Kidney tubule cell (primary cell): ENCODE measurements at regions not wholly inside any gene's neighbourhood (a gene's known extent, or its start where the extent isn't known, plus 50 kb on each side); places are given as distances from the start of the nearest gene placed in this dataset.

Experiments
- DNase-seq: peaks from one replicate; pipeline ENCODE4 v3.0.0-alpha.2; 2018; ENCODE audit warnings: low spot score

DNA sequence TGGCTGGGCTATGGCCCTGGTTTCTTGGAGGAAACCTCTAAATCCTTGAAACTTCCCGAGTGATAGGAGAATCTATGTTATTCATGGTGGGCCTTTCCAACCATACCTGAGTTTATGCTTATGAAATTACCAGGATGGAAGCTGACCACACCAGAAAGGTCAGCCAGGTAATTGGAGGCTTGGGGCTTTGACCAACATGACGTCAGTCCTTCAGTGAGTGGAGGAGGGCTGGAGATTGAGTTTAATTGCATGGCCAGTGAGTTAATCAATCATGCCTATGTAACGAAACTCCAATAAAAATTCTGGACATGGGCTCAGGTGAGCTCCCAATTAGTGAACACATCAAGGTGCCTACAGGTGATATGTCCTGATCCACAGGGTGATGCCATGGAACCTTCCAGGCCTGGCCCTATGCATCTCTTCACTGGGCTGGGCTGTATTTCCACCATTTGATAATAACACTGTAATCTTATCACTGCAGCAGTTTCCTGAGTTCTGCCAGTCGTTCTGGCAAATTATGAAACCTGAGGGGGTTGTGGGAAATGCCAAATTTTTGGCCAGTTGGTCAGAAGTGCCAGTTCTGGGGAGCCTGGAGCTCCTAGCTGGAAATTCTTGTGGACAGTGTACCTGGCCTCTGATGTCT lies 106.5 kb downstream of the CDH26 start:
- no peak for DNase-seq

DNA sequence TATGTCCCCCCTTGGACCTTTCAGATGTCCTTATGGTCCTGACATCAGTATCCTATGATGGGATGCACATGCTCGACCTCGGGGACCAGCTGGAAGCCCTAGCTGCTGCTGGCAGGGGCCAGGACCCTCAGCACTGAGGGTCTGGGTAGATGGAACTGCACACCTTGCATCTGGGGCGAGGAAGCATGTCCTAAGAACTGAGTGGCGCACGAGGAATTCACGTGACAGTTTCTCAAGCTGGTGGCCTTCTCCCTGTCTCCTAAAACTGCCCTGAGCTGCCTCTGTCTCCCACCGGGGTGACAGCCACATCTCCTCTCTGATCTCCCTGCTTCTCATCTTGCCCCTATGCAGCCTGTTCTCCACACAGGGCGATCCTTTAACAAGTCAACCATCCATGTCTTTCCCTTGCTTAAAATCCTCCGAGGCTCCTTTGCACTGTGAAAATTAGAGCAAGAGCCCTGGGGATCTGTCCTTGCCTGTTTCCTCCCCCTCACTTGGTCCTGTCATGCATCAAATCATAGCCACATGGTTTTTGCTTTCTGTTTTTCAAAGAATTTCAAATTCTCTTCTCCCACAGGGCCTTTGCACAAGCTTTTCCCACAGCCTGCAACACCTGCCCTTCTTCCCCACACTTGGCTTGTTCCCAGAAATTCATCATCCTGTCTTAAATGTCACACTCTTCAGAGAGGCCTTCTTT lies 107.7 kb downstream of the CDH26 start:
- no peak for DNase-seq

DNA sequence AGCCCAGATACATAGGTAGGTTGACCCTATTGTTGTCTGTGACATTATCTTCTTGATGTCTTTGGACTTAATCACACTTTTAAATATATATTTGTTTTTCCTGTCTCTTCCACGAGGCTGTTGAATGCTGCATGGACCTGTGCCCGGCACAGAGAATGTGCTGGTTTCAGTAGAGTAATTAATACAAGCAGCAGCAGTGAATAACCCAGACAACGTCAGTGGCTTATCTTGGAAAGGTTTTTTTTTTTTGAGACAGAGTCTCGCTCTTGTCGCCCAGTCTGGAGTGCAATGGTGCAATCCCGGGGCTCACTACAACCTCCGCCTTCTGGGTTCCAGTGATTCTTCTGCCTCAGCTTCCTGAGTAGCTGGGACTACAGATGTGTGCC lies 108.2 kb downstream of the CDH26 start:
- DNase-seq, result no peak

DNA sequence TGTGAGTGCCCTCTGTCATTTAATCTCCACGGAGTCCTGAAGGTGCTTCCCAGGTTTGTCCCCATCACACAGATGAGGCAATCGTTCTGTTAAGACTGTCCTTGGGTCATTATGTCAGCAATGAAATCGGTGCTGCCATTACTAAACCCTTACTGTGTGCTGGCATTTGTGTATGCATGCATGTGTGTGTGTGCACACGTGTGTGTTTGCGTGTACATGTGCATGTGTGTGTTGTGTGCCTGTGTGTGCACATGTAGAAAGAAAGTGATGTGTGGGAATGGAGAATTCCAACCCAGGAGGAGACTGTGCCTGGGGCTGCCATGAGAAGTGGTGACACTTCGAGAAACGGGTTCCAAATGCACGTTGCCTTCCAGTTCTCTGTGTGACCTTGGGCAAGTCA lies 110.3 kb downstream of the CDH26 start:
- no peak for DNase-seq

DNA sequence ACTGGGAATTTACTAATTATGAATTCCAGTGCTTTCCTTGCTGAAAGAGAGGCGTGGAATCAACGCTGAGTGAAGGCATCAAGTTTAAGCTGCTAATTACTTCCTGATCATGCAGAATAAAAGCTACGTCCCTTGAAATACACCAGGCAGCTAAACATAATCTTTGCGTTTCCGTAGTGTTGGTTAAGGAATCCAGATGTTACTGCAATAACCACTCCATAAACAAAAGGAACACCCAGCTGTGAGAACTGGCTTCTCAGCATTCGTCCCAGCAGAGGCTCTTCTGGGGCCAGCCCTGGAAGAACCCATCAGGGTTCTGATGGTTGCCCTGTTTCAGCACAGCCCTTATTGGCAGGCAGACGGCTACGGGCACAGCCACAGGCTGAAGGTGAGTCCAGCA lies 111.4 kb downstream of the CDH26 start:
- DNase-seq, result no peak

DNA sequence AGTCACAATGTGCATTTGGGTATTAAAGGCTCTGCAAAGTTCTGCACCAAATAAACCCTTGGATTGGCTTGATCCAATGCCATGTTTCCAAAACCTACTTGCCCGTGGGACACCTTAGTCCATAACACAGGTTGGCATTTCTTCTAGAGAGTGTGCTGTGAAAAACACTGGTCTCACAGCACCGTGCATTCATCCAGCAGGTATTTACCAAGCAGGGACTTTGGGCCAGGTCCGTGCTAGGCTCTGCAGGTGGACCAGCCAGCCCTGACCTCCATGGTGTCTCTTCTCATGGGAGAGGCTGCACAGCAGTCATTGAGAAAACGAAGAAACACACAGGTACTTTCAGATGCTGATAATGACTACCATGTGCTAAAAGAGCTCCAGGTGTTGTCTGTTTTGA lies 112.6 kb downstream of the CDH26 start:
- DNase-seq, result no peak

DNA sequence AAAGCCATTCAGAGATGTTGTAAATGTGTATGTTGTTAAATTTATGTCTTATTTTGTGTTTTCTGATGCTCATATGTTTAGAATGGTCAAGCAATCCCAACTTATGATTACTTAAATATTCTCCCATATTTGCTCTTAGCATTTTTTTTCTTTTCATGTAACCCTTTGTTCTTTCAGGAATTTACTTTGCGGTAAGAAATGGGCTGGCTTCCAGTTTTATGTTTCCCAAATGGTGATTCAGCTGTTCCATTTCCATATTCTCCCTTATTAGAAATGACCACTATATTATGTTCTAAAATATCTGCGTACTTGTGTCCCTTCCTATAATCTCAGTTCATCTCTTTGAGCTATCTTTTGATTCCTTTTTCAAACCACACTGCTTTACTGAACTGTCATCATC lies 113.7 kb downstream of the CDH26 start:
- no peak for DNase-seq

DNA sequence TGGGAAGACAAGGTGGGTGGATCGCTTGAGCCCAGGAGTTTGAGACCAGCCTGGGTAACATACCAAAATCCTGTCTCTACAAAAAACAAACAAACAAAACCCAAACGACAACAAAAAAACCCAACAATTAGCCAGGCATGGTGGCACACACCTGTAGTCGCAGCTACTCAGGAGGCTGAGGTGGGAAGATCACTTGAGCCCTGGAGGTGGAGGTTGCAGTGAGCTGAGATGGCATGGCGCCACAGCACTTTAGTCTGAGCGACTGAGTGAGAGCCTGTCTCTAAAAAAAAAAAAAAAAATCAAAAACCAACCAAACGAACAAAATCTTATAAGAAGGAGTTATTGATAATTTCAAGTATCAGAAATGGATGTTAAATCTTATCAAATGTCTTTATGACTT lies 114.9 kb downstream of the CDH26 start:
- no peak for DNase-seq

DNA sequence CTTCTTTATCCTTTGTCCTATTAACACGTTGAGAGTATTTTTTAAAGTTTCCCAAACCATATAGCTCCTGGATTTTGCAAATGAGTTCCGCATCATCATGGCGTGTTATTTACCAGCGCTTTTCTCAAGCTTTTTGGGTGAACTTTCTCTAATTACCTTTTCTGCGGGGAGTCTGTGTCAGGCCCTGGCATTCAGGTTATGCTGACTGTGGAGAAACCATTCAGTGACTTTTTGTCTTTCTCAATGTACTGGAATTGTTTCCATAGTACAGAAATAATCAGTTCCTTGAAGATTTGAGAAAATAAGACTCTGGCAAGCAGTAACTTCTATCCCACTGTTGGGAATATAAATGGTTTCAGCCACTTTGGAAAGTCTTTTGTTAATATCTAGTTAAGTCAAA lies 115.3 kb downstream of the CDH26 start:
- no peak for DNase-seq

DNA sequence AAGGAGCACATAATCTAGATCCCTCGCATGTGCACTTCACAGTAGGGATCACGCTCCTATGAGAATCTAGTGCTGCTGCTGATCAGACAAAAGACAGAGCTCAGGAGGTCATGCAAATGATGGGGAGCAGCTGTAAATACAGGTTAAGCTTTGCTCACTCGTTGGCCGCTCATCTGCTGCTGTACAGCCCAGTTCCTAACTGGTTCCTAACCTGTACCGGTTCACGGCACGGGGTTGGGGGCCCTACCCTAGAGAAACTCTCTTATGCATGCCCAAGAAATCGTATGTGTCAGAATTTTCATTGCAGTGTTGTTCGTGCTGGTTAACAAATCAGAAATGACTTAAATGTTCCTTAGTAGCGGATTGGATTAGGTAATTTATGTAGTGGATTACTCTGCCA lies 116.1 kb downstream of the CDH26 start:
- DNase-seq, result no peak

DNA sequence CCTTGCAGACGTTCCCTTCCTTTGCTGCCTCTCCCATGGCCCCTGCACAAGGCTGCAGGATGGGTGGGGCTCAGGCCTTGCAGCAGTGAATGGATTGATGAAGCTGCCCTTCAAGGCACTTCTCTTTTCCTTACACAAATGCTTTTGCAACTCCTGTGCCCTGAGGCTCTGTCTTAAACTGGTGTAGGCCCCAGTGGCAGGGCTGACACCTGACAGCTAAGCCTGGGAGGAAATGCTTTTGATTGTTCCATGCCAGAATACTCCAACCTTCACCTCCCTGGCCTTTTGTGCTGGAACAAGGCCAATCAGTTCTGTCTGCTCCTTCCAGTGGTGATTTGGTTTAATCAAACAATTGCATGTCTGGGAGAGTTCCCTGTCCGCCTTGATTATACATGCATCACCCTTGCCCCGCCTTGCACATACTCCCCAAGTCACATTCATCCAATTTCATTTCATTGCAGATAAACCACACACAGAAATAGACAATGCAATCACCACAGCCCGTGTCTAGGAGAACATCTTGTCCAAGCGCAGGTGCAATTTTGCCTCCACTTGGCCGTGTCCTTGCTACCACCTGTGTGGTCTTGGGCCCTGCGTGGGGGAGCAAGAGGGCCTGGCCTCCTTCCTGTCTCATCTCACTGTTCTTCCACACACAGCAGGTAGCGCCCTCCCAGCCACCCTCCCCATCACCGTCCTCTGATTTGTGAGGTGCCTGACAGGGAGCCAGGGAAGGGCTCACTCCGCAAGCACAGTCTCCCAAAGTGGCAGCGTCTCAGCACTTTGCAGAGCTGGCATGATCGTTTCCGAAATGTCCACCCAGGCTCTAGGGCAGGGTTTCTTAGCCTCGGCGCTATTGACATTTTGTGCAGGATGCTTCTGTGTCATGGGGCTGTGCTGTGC lies 120.4 kb downstream of the CDH26 start:
- DNase-seq, result no peak

DNA sequence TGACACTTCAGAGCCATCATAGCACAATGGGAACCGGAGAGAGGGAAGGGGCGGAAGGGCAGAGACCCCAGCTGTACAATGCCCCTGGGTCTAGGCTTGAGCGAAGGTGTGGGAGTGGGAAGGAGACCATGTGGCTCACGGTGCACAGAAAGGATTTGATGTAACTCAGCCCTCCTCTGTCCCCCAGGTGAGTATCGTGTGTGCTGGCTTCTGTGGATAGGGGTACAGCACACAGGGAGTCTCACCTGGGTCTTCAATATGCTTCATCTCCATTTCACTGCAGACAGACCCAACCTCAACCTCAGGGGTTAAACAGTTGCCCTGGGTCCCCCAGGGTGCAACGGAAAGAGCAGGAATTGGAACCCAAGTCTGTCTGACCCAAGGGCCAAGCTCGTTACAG lies 122.2 kb downstream of the CDH26 start:
- no peak for DNase-seq

DNA sequence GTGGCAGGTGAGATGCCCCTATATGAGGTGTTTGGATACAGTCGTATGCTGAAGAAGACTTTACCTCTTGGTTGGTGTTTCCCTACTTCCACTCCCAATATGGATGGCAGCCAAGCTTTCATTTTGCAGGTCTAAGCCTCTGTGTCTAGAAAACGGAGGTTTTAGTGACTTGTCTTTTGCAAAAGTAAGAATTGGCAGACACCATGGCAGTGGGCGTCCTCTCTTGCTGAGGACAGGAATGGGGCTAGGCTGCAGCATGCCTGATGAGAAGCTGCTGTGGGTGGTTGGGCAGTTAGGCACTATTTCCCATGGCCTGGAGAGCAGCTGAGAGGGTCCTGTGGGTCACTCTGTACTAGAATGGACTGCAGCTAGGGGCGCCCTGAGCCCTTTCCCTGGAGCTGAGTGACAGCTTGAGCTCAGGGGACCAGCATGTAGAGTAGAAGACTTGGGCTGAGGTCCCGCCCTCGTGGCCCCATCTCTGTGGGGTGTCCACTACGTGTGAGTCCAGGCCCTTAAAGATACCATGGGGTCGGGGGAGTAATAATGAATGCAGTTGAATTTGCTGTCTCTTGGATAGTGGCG lies 127.4 kb downstream of the CDH26 start:
- no peak for DNase-seq

DNA sequence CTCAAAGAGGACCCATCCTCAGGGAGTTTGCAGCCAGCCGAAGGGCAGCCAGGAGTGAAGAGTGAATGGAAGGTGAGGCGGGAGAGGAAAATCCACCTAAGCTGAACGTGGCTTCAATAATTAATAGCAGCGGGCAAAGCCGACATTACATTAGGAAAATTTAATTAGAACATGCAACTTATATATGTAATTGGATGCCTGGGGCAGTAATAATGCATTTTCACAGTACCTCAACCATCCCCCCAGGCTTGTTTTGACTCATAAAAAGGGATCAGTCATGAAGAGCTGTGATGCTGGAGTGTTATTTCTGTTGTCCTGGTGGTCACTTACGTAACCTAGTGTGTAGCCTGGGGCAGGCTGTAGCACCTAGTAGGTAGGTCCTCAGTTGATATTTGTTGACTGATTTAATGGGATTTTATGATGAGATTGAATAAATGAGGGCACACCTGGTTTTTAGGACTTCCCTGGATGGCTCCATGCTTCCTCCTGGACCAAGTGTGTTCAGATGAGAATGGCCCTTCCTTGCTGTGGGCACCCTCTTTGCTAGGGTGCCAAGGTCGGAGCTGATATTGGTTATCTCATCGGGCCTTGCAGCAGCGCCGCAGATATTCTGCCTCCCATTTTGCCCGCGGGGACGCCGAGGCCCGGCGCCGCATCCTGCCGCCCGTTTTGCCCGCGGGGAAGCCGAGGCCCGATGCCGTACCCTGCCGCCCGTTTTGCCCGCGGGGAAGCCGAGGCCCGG lies 128.8 kb downstream of the CDH26 start:
- DNase-seq, result no peak

DNA sequence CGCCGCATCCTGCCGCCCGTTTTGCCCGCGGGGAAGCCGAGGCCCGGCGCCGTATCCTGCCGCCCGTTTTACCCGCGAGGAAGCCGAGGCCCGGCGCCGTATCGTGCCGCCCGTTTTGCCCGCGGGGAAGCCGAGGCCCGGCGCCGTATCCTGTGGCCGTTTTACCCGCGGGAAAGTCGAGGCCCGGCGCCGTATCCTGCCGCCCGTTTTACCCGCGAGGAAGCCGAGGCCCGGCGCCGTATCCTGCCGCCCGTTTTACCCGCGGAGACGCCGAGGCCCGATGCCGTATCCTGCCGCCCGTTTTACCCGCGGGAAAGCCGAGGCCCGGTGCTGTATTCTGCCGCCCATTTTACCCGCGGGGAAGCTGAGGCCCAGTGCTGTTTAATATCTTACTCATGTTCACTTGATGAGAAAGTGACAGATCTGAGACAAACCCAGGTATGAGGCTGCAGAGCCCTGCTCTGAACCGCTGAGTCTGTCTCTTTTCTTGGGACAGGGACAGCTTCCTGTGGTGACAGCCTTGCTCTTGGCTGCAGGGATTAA lies 129.4 kb downstream of the CDH26 start:
- DNase-seq, result peak; percentile 3

DNA sequence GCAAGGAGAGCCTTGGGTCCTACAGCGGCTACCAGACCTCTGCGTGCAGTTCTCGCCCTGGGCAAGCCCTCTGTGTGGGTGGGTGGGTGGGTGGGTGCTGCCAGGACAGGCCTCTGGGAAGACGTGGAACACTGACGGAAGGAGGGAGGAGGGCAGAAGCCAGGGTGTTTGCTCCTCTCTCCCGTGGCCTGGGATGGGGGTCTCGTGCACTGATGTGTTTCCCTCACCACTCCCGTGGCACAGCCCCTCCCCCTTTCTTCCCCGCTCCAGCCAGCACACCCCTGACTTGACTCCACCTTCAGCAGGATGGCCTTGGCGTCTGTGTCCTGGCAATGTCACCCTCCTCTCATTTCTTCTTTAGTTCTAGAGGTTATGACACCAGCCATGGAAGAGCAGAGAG lies 130.0 kb downstream of the CDH26 start:
- DNase-seq, result no peak

DNA sequence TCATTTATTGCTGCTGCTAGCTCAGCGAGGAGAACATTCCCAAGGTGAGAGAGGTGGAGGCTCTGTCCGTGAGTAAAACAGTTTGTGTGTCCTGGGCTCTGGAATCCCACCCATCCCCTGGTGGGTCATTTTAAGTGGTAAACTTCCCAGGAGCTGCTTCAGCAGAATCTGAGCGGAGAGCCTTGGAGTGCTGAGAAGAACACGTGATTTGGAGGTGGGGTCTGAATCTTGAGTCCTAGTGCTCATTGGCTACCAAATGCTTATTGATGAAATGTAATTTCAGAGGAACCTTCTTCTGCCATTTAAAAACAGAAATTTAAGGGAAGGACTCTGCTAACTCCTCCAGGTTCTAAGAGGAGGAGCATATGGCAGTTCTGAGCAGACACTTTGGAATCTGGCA lies 132.4 kb downstream of the CDH26 start:
- no peak for DNase-seq

DNA sequence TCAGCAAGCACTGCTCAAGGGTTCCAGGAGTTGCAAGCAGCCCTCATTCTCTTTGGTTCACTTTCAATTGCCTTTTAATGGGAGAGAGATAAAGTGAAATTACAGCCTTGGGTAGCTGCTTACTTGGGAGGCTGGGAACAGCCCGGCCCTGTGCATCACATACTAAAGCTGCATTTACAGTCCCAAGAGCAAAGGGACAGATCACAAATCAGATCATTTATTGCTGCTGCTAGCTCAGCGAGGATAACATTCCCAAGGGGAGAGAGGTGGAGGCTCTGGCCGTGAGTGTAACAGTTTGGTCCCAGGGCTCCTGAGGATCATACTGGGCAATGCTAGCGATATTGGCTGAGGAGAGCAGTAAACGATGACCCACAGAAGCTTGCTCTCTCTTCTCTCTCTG lies 133.1 kb downstream of the CDH26 start:
- DNase-seq, result no peak

DNA sequence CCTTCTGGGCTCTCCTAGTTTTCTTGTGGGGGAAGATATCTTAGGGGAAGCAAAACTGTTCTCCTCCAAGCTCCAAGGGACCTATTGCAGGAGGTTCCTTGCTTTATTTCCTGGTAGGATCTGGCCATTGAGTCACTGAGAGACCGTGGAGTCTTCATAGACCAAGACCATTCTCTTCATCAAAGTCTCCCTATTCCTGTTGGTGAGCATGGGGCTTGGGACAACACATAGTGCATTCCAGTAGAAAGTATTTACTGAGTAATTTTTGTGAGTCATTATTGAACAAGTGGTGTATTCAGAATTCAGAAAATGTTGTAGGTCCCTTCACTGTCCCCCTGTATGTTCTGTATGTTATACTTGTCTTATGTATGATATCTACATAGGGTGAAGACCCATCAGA lies 133.6 kb downstream of the CDH26 start:
- peak; percentile 2 for DNase-seq

DNA sequence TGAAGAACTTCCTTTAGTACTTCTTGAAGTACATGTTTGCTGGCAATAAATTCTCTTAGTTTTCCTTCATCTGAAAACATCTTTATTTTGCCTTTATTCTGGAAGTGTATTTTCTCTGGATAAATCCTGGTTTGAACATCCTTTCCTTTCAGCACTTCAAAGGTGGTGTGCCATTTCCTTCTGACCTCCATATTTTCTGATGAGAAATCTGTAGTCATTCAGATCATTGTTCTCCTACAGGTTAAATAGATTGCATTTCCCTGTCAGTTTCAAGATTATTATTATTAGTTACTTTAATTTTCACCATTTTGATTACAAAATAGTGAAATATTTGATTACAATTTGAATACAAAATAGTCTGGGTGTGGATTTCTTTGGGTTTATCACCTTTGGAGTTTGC lies 134.5 kb downstream of the CDH26 start:
- DNase-seq, result no peak

DNA sequence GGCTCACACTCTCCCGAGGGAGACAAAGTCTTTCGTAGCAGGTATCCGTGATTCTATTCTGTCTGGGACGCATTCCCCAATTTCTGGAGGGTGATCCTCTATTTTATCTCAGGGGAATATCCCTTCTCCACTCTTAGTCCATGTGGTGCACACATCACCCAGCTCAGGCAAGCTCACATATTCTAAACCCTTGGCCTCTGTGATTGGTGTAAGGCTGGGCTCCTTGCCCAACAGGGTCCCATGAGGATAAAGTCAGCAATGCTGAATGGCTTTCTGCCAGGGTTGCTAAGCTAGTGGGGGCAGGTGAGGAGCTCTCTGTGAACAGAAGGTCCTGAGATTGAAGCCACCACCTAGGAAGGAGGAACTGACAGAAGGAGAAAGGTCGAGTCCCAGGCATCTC lies 137.2 kb downstream of the CDH26 start:
- no peak for DNase-seq

DNA sequence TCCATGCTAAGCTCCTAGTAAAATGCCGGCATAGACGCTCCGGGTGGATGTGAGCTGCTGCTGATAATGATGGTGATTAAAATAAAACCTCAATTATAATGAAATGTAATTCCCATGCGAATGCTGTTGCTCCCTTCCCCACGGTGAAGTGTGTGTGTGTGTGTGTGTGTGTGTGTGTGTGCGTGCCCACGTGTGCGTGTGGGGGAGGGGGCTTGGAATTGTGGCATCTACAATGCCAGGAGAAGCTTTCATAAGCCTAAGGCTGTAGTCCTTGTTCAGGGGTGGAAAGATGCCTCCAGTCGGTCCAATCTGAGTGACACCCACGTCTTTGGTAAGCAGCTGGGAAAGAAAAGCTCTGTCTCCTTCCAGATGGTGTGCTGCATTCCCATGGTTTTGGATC lies 137.9 kb downstream of the CDH26 start:
- no peak for DNase-seq
